CD4-positive, alpha-beta memory T cell (primary cell): ENCODE measurements at regions not wholly inside any gene's neighbourhood (a gene's known extent, or its start where the extent isn't known, plus 50 kb on each side); places are given as distances from the start of the nearest gene placed in this dataset.

Source experiments
- CTCF ChIA-PET: fragments of 350-600 bp; sonication (Branson Sonifier 250); formaldehyde crosslinking; loops from one replicate; lab custom pipeline; 2021; ENCODE audit warnings: inconsistent platforms; ENCODE audit not compliant: partially characterized antibody; lab: Charles Lee
- POLR2A ChIA-PET: fragments of 350-600 bp; sonication (Branson Sonifier 250); formaldehyde crosslinking; loops from one replicate; lab custom pipeline; 2021; ENCODE audit not compliant: partially characterized antibody; lab: Charles Lee
- DNase-seq, 5 donors: peaks; one replicate each; pipeline versions ENCODE4 v3.0.0 to v3.0.0-alpha.2; 2020 to 2022; ENCODE audit warnings: mixed read lengths in 1 of 5
- H3K27ac ChIP-seq: one replicate; pipeline ENCODE4 v1.7.0; 2013; ENCODE audit warnings: low read depth, low read length
- H3K27me3 ChIP-seq: 2 replicates; pipeline ENCODE4 v1.7.0; 2013; ENCODE audit warnings: mild to moderate bottlenecking, low read length, moderate library complexity; ENCODE audit not compliant: insufficient read depth
- H3K36me3 ChIP-seq: 2 replicates; pipeline ENCODE4 v1.7.0; 2013; ENCODE audit warnings: mild to moderate bottlenecking, low read length, moderate library complexity; ENCODE audit not compliant: insufficient read depth
- H3K4me1 ChIP-seq: 2 replicates; pipeline ENCODE4 v1.7.0; 2013; ENCODE audit warnings: mild to moderate bottlenecking, low read length, moderate library complexity; ENCODE audit not compliant: insufficient read depth
- H3K4me3 ChIP-seq, 2 donors: one replicate each; pipeline ENCODE4 v1.7.0; 2013; ENCODE audit warnings: low read length in 2 of 2, mild to moderate bottlenecking in 1 of 2
- H3K9me3 ChIP-seq, 2 donors: one replicate each; pipeline ENCODE4 v1.7.0; 2013; ENCODE audit warnings: low read length in 2 of 2, control low read depth in 1 of 2; ENCODE audit not compliant: control insufficient read depth in 1 of 2
- H3K27ac Mint-ChIP-seq, 7 donors: one replicate each; pipeline ENCODE4 v1.8.0; 2020 to 2021; ENCODE audit warnings: mixed read lengths in 7 of 7, mild to moderate bottlenecking in 6 of 7, inconsistent platforms in 3 of 7, moderate library complexity in 3 of 7
- H3K27me3 Mint-ChIP-seq, 2 donors: one replicate each; pipeline ENCODE4 v1.8.0; 2020 to 2021; ENCODE audit warnings: mixed read lengths in 2 of 2
- H3K36me3 Mint-ChIP-seq, 2 donors: one replicate each; pipeline ENCODE4 v1.8.0; 2020 to 2021; ENCODE audit warnings: mixed read lengths in 2 of 2, inconsistent platforms in 1 of 2, mild to moderate bottlenecking in 1 of 2
- H3K4me1 Mint-ChIP-seq, 4 donors: one replicate each; pipeline ENCODE4 v1.8.0; 2020 to 2021; ENCODE audit warnings: mixed read lengths in 4 of 4, mild to moderate bottlenecking in 1 of 4
- H3K4me3 Mint-ChIP-seq, 8 donors: one replicate each; pipeline ENCODE4 v1.8.0; 2020 to 2021; ENCODE audit warnings: mixed read lengths in 8 of 8, mild to moderate bottlenecking in 7 of 8, moderate library complexity in 6 of 8, inconsistent platforms in 3 of 8
- H3K9me3 Mint-ChIP-seq, 8 donors: one replicate each; pipeline ENCODE4 v1.8.0; 2020 to 2021; ENCODE audit warnings: mixed read lengths in 8 of 8, mild to moderate bottlenecking in 5 of 8, inconsistent platforms in 3 of 8, moderate library complexity in 1 of 8
- intact Hi-C: fragments of 100-400 bp; cut with micrococcal nuclease; formaldehyde crosslinking; loops from one replicate; pipeline ENCODE4 v1.15.1; 2023

DNA sequence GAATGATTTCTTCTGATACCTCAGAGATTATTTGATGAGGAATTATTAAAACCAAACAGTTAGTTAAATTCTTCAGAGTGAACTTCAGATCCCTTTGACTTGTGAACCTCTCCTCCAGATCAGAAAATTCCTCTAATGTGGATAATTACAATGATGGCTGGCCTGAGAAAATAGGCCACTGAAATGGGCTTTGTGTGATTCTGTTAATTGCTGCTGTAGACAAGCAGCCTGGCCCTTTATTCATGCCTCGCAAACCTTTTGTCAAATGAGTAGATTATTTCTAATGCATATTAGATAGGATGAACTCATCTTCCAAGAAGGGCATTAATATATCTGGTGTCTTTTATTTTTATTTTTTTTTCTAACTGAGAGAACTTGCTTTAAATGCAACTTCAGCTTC, 855.2 kb downstream of the TLE4 start:
- Histone ChIP-seq H3K27ac (no peak overlapping the region), H3K36me3 (no peaks in the 10 kb centered on the region), H3K4me3 (no peak overlapping the region), H3K9me3 (no peaks in the 10 kb centered on the region), H3K27me3 (no peaks in the 10 kb centered on the region), H3K4me1 (no peaks in the 10 kb centered on the region)
- H3K4me1 Mint-ChIP-seq, result no peaks in the 10 kb centered on the region
- no peaks in the 10 kb centered on the region for H3K36me3 Mint-ChIP-seq
- H3K9me3 Mint-ChIP-seq, result peaks cover 0 to 10% (median 4%) of the 10 kb centered on the region in 8 donors
- DNase-seq, result no peak
- no peak overlapping the region for H3K4me3 Mint-ChIP-seq
- ChIA-PET CTCF (no interaction called here), POLR2A (no interaction called here)
- no peak overlapping the region for H3K27ac Mint-ChIP-seq
- no peaks in the 10 kb centered on the region for H3K27me3 Mint-ChIP-seq
- intact Hi-C loops, result no loop called here

- H3K36me3 Mint-ChIP-seq, result no peaks in the 10 kb centered on the region
- Histone ChIP-seq H3K4me3 (no peak overlapping the region), H3K9me3 (no peaks in the 10 kb centered on the region), H3K27me3 (no peaks in the 10 kb centered on the region), H3K4me1 (no peaks in the 10 kb centered on the region), H3K36me3 (no peaks in the 10 kb centered on the region), H3K27ac (no peak overlapping the region)
- H3K9me3 Mint-ChIP-seq, result peaks cover 7 to 31% (median 20%) of the 10 kb centered on the region in 8 donors
- no peak overlapping the region for H3K4me3 Mint-ChIP-seq
- CTCF ChIA-PET, result no interaction called here
- H3K4me1 Mint-ChIP-seq, result no peaks in the 10 kb centered on the region
- DNase-seq, result no peak
- no peak overlapping the region for H3K27ac Mint-ChIP-seq
- H3K27me3 Mint-ChIP-seq, result no peaks in the 10 kb centered on the region
- intact Hi-C loops, result no loop called here
- POLR2A ChIA-PET, result no interaction called here
These were observed 845.5 kb downstream of the TLE4 start for GRCh38 chr9:80417211-80417773.

DNA sequence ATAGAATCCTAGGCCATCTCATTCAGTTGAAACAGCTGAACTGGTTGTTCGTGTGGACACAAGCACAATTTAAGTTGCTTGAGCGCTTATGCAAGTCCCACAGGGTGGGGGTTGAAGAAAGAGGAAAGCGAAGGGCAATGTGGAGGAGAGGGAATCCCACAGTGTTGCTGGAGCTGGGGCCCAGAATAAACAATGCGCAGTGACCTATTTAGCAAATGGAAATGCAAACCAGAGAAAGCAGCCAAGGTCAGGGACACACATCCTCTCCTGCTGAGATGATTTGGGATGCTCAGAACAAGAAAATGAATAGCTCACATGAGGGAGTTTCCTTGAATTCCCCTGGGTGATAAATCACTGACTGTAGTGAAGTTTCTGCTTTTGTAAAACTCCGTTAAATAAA, 838.3 kb downstream of the TLE4 start:
- Mint-ChIP-seq H3K27me3 (no peaks in the 10 kb centered on the region), H3K4me1 (no peaks in the 10 kb centered on the region), H3K27ac (no peak overlapping the region), H3K9me3 (peaks cover 0 to 10% (median 3%) of the 10 kb centered on the region in 8 donors), H3K36me3 (no peaks in the 10 kb centered on the region), H3K4me3 (no peak overlapping the region)
- CTCF ChIA-PET, result no interaction called here
- Histone ChIP-seq H3K36me3 (no peaks in the 10 kb centered on the region), H3K27ac (no peak overlapping the region), H3K9me3 (no peaks in the 10 kb centered on the region), H3K4me1 (no peaks in the 10 kb centered on the region), H3K4me3 (no peak overlapping the region), H3K27me3 (no peaks in the 10 kb centered on the region)
- POLR2A ChIA-PET, result no interaction called here
- no peak for DNase-seq
- intact Hi-C loops, result no loop called here

GRCh38 chr9:80407220-80407619, 835.5 kb downstream of the TLE4 start:
- Histone ChIP-seq H3K36me3 (no peaks in the 10 kb centered on the region), H3K9me3 (no peaks in the 10 kb centered on the region), H3K27ac (no peak overlapping the region), H3K4me1 (no peaks in the 10 kb centered on the region), H3K4me3 (no peak overlapping the region), H3K27me3 (no peaks in the 10 kb centered on the region)
- H3K36me3 Mint-ChIP-seq, result no peaks in the 10 kb centered on the region
- ChIA-PET POLR2A (no interaction called here), CTCF (no interaction called here)
- no peaks in the 10 kb centered on the region for H3K4me1 Mint-ChIP-seq
- no peaks in the 10 kb centered on the region for H3K27me3 Mint-ChIP-seq
- no peak for DNase-seq
- intact Hi-C loops, result no loop called here
- H3K4me3 Mint-ChIP-seq, result no peak overlapping the region
- no peak overlapping the region for H3K27ac Mint-ChIP-seq
- peaks cover 0 to 15% (median 3%) of the 10 kb centered on the region in 8 donors for H3K9me3 Mint-ChIP-seq

GRCh38 chr9:80401243-80401642, 829.5 kb downstream of the TLE4 start:
- CTCF ChIA-PET, result no interaction called here
- H3K9me3 Mint-ChIP-seq, result peaks cover 0 to 12% (median 3%) of the 10 kb centered on the region in 8 donors
- Histone ChIP-seq H3K9me3 (peaks cover 0 to 4% of the 10 kb centered on the region in 2 donors), H3K4me3 (no peak overlapping the region), H3K27me3 (no peaks in the 10 kb centered on the region), H3K4me1 (no peaks in the 10 kb centered on the region), H3K36me3 (no peaks in the 10 kb centered on the region), H3K27ac (no peak overlapping the region)
- H3K36me3 Mint-ChIP-seq, result no peaks in the 10 kb centered on the region
- H3K4me3 Mint-ChIP-seq, result no peak overlapping the region
- intact Hi-C loops, result no loop called here
- no peaks in the 10 kb centered on the region for H3K27me3 Mint-ChIP-seq
- DNase-seq, result no peak
- H3K27ac Mint-ChIP-seq, result no peak overlapping the region
- H3K4me1 Mint-ChIP-seq, result no peaks in the 10 kb centered on the region
- POLR2A ChIA-PET, result no interaction called here

- ChIA-PET POLR2A (no interaction called here), CTCF (no interaction called here)
- Histone ChIP-seq H3K9me3 (peaks cover 0 to 4% of the 10 kb centered on the region in 2 donors), H3K4me3 (no peak overlapping the region), H3K4me1 (no peaks in the 10 kb centered on the region), H3K27me3 (no peaks in the 10 kb centered on the region), H3K36me3 (no peaks in the 10 kb centered on the region), H3K27ac (no peak overlapping the region)
- Mint-ChIP-seq H3K27me3 (no peaks in the 10 kb centered on the region), H3K4me1 (no peaks in the 10 kb centered on the region), H3K4me3 (no peak overlapping the region), H3K36me3 (no peaks in the 10 kb centered on the region), H3K27ac (no peak overlapping the region), H3K9me3 (peaks cover 0 to 12% (median 2%) of the 10 kb centered on the region in 8 donors)
- intact Hi-C loops, result no loop called here
- DNase-seq, result no peak
These were observed 829.0 kb downstream of the TLE4 start for GRCh38 chr9:80400624-80401230.

DNA sequence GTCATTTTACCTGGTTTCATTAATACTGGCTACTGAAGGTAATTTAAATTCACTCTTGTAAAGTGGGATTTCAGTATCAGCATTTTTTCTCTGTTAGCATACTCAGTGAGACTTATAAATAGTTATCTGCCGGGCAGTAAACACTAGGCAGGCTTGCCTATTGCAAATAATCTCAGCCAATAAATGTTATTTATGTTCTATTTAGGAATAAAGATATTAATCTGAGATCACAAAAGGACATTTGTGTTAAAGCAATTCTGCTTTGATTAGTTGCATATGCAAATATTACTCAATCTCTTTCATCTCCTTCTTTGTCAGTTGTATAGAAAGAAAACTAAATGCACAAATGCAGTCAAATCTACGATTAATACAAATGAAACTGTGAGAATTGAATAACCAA, 827.8 kb downstream of the TLE4 start:
- Mint-ChIP-seq H3K4me1 (no peaks in the 10 kb centered on the region), H3K27ac (no peak overlapping the region), H3K4me3 (no peak overlapping the region), H3K27me3 (no peaks in the 10 kb centered on the region), H3K9me3 (peaks cover 0 to 12% (median under 1%) of the 10 kb centered on the region in 8 donors), H3K36me3 (no peaks in the 10 kb centered on the region)
- Histone ChIP-seq H3K36me3 (no peaks in the 10 kb centered on the region), H3K4me3 (no peak overlapping the region), H3K9me3 (peaks cover 0 to 4% of the 10 kb centered on the region in 2 donors), H3K4me1 (no peaks in the 10 kb centered on the region), H3K27me3 (no peaks in the 10 kb centered on the region), H3K27ac (no peak overlapping the region)
- ChIA-PET CTCF (no interaction called here), POLR2A (no interaction called here)
- intact Hi-C loops, result no loop called here
- DNase-seq, result no peak
